GM19035 (cell line): ENCODE measurements at regions not wholly inside any gene's neighbourhood (a gene's known extent, or its start where the extent isn't known, plus 50 kb on each side); places are given as distances from the start of the nearest gene placed in this dataset.

Experiments
- ATAC-seq: cut with Tn5 transposase; IDR thresholded peaks from one replicate; pipeline ENCODE4 v1.9.1; 2021; ENCODE audit not compliant: unreplicated experiment

DNA sequence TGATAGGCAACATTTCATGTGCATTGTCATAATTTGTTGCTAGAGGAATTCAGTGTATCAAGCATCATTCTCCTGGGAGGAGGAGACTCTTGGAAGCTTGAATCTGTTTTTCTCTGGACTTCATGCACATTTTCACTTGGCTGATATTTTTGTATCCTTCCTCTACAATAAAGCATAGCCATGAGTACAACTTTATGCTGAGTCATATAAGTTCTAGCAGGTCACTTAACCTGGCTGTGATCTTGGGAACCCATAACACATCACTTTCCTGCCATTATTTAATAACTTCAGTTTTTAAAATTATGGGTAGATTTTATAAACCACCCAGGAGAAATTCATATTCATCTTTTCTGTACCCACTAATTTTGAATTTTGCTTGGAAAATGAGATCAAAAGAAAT, 203.0 kb upstream of the CD96 start:
- no peak for ATAC-seq

DNA sequence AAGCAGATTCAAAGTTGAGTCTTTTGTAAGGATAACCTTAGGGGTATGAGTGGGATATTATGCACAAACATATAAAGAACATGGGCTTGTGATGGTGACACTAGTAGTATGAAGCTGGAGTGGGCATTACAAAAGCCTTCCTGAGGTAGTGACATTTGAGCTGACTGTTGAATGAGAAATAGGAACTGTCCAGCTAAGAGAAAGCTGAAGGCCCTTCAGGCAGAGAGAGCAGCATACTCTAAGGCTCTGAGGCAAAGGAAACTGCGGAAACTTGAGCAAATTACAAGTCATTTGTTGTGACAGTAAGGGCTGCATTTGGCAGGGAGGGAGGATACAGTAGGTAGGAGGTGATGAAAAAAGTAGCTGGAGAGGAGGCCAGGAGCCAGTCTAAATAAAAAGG, 190.7 kb upstream of the CD96 start:
- no peak for ATAC-seq

DNA sequence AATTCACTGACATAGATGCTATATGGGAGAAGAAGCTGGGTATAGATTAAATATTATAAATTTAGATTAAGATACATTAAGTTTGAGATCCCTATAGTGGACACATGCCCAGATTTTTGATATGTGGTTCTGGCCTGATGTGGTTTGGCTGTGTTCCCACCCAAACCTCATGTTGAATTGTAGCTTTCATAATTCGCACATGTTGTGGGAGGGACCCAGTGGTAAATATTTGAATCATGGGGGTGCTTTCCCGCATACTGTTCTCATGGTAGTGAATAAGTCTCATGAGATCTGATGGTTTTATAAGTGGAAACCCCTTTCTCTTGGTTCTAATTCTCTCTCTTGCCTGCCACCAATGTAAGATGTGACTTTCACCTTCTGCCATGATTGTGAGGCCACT, 189.4 kb upstream of the CD96 start:
- no peak for ATAC-seq

DNA sequence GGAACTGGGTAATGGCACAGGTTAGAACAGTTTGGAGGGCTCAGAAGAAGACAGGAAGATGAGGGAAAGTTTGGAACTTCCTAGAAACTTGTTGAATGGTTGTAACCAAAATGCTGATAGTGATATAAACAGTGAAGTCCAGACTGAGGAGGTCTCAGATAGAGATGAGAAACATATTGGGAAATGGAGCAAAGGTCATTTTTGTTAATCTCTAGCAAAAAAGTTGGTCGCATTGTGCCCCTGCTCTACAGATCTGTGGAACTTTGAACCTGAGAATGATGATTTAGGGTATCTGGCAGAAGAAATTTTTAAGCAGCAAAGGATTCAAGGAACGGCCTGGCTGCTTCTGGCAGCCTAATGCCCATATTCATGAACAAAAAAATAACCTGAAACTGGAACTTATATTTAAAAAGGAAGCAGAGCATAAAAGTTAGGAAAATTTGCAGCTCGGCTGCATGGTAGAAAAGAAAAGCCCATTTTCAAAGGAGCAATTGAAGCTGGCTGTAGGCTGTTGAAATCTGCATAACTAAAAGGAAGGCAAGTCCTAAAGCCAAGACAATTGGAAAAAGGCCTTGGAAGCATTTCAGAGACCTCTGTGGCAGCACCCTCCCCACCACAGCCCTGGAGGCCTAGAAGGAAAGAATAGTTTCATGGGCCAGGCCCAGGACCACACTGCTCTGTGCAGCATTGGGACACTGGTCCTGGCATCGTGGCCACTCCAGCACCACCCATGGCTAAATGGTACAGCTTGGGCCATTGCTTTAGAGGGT, 182.6 kb upstream of the CD96 start:
- no peak for ATAC-seq

DNA sequence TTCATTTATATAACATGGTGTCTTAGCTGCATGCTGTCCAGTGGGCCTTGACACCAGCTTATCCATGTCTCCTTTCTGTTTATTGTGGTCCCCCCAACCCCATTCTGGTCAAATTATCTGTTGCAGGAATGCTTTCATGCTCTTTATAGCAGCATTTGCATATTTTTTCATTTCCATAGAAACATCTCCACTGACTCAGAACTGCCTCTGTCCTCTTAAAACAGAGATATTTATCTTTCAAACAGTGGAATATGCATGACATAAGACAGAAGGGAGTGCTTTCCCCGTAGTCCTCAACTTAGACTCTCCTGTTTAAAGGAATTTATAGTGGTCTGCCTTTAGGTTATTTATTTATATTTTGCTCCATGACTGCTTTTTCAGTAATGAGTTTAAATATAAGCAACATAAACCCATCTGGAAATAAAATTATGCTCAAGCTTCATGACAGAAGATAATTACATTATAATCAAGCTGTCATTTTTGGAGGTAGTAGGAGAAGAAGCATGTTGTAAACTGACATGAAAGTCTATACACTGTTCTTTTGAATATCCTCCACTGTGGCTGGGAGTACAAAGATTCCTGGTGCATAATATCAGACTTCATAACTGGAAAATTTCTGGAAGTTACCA, 179.5 kb upstream of the CD96 start:
- ATAC-seq, result no peak

DNA sequence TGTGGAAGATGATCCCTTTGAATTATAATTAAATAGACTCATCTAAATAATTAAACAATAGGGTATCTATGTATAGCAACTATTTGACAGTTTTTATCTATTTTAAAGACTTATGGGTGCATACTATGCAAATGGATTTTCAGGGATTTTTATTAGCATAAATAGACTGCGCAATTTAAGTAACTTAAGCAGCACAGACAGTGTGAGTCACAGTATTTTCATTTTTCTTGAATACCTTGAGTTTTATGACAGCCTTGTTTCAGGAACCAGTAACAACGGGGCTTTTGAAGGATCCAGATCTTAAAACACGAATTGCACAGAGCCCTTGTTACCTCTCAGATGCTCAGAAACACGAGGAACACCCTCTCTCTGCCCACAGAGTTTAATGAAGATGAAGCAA, 175.5 kb upstream of the CD96 start:
- no peak for ATAC-seq

DNA sequence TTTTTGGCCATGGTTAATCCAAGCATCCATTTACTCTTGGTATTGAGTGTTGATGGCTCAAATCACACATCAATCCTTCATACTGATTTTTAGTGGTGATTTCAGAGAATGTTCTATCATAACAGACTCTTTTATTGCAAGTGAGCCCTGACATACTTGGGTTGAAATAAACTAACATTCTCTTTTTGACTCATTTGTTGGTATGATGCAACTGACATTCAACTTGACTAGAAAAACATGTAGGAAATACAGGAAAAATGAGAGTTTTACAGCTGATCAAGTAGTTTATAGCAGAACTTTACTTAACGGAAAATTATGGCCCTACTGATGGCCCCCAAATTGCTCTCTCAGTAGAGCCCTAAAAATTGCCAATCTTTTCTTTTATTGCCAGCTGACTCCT, 173.9 kb upstream of the CD96 start:
- no peak for ATAC-seq

DNA sequence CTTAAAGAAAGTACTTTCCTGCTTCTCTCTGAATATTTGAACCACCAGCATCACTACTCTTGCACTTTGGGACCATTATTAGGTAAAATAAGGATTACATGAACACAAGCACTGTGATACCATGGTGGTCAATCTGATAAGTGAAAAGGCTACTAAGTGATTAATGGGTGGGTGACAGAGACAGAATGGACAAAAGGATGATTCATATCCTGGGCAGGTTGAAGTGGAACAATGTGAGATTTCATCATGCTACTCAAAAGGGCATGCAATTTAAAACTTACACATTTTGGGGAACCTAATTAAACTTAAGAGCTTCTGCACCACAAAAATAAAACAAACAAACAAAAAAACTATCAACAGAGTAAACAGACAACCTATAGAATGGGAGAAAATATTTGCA, 172.0 kb upstream of the CD96 start:
- ATAC-seq, result no peak

DNA sequence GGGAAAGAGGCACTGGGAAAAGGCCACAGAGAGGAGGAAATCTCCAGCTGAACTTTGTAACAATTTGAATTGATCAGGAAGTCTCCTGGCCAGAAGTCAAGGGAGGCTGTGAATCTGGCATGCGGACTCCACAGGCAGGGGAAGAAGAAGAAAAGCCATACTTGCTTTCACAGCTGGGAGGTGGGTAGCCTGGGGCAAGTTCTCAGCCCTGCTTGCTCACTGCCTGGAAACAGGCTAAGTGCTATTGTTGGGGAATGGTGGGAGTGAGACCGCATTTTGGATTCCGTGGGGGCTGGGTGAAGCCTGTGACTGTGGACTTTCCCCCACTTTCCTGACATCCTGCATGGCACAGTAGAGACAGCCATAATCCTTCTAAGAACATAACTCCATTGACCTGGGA, 168.8 kb upstream of the CD96 start:
- no peak for ATAC-seq

DNA sequence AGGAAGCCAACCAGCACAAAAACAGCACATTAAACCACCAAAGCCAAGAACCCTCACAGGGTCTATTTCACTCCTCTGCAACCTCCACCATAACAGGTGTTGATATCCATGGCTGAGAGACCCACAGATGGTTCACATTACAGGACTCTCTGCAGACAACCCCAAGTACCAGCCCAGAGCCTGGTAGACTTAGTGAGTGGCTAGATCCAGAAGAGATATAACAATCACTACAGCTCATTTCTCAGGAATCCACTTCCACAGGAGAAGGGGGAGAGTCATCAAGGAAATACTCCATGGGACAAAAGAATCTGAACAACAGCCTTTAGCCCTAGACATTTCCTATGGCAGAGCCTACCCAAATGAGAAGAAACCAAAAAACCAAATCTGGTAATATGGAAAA, 168.1 kb upstream of the CD96 start:
- ATAC-seq, result no peak

DNA sequence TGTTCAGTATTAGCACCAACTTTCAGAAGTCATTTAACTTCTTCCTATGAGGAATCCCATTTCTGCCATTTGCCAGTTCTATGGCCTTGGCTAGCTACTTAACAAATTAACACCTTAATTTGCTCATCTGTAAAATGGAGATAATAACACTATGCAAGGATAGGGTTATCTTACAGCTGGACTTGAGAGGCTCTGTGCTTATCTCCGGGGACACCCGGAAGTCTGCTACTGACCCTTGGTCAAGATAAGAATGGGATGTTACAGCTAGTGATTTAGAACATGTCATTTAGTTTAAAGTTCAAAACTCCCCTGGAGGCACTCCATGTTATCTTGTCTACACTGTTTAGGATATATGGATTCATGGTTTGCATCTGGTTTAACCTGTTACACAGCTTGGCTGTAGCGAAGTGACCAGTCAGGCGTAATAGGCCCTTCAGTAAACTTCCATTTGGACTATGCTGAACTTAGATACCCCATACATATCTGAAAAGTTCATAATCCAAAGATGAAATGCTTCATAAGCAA, 156.0 kb upstream of the CD96 start:
- no peak for ATAC-seq

DNA sequence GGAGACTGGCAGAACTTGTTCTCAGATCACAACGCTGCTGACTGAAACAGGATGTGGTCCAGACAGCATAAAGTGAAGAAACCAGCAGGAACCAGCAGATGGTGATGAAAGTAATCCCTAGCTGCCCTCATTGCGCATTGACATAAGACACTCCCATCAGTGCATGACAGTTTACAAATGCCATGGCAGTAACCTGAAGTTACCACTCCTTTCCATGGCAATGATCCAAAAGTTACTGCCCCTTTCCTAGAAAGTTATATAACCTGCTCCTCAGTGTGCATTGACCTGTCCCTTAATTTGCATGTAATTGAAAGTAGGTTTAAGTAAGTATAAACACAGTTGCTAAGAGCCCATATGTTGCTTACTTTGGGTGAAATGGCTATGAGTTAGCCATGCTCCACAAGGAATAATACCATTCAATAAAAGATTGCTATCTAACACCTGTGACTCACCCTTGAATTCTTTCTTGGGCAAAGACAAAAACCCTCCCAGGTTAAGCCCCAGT, 149.1 kb upstream of the CD96 start:
- ATAC-seq, result no peak

DNA sequence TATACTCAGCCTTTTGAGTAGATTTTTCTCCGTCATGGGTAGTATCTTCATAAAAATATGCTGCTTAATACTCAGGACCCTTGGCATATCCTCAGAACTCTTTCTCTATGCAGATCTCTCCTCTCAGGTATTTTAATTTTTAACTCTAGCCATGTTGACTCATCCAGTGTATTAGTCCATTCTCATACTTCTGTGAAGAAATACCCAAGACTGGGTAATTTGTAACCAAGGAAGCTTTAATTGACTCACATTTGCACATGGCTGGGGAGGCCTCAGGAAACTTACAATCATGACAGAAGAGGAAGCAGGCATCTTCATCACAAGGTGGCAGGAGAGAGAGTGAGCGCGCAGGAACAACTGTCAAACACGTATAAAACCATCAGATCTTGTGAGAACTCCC, 129.3 kb upstream of the CD96 start:
- no peak for ATAC-seq

DNA sequence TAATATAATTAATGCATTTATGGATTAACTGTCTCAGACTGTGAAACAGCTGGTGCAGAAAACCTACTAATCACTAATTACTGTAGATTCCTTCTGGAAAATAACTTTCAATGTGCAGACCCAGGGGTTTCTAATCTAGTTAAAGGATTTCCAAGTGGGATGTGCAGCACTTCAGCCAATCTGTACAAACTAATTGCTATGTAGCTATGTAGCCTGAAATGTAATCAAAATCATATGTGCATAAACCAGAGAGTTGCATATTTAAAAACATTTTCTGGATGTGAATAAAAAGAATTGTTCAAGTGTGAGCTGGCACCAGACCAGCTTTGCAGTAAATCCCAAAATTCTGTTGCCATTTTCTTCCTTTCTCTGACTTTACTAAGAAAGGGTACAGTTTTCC, 127.5 kb upstream of the CD96 start:
- ATAC-seq, result no peak

DNA sequence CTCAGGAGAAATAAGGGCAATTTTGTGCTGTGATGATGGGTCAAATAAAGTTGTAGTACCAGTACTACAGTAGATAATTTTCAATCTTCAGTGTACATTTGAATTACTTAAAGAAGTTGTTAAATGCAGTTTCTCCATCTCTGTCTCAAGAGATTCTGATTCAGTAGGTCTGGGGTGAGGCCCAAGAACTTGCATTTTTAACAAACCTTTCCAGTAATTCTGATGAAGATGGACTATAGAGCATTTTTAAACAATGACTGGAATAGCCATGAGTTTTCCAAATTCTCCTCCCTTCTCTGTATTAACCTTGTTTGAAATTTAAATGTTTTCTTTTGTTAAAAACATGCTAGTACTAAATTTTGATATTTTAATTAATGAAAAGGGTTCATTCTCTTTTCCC, 127.0 kb upstream of the CD96 start:
- no peak for ATAC-seq

DNA sequence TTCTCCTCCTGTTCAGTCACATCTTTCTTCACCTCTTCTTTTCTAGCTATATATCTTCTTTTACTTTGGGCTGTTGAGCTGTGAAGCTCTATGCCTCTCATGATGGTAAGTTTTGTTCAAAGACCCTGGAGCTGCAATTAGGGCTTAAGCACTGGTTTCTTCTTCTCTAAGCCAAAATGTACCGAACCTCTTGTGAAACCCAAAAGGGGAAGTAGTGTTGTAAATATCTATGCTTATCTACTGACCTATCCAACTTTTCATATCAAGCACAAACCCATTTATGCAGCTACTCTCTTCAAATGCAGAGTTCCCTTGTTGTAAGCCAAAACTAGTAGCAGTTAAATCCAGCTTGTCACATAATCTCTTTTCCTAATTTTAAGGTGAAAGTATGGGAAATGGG, 123.6 kb upstream of the CD96 start:
- ATAC-seq, result no peak

DNA sequence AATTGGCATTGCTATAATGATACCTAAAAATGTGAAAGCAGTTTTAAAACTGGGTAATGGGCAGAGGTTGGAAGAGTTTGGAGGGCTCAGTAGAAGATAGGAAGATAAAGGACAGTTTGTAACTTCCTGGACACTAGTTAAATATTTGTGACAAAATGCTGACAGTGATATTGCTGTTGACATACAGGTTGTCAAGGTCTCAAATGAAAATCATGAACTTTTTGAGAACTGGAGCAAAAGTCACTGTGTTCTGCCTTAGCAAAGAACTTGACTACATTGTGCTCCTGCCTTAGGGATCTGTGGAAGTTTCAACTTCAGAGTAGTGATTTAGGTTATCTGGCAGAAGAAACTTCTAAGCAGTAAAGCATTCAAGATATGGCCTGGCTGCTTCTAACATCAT, 113.7 kb upstream of the CD96 start:
- no peak for ATAC-seq

DNA sequence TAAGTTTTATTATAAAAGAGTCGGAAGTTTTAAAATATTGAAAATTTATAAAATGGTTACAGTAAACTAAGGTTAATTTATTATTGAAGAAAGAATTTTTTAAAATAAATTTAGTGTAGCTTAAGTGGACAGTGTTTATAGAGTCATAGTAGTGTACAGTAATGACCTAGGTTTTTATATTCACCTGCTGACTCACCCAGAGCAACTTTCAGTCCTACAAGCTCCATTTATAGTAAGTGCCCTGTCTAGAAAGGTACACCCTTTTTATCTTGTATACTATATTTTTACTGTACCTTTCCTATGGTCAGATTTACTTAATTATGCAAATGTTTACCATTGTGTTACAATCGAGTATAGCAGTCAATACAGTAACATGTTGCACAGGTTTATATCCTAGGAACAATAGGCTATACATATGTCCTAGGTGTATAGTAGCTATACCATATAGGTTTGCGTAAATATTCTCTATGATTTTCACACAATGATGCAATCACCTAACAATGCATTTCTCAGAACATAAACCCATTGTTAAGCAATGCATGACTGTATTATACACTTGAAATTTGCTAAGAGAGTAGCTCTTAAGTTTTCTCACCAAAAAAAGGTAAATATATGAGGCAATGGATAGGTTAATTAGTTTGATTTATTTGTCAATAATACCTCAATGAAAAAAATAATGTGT, 106.9 kb upstream of the CD96 start:
- ATAC-seq, result no peak

DNA sequence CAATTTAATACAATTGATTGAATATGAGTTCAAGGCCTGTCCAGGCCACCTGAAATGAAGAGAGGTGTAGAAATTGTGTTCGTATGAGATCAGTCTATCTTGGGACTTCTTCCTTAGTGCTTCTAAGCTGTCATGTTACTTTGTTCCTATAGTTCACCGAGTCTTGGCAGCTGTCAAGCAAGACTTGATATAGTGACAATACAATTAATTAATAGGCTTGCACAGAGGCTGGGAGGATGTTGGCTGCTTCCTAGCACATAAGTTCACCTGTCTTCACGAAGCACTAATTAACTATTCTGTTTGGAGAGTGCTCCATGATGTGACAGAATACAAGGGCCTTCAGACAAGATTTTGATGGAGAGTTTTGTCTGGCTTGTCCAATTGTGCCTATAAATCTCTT, 103.7 kb upstream of the CD96 start:
- ATAC-seq, result no peak

DNA sequence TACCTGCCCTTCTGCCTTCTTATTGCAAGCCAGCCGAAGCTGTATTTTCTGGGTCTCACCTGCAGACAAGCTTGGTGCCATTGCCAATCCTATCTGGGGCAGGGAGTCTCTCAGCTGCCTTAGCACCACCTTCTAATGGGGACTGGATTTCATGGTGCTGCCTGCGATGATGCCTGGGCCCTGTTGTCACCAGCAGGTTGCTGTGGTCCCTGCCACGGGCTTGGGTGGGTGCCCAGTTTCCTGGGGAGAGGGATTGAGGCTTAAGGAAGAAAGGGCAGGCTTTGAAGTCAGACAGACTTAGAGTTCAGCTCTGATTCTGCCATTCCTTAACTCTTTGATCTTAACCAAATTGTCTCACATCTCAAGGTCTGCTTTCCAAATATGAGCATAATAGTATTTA, 87.4 kb upstream of the CD96 start:
- no peak for ATAC-seq

DNA sequence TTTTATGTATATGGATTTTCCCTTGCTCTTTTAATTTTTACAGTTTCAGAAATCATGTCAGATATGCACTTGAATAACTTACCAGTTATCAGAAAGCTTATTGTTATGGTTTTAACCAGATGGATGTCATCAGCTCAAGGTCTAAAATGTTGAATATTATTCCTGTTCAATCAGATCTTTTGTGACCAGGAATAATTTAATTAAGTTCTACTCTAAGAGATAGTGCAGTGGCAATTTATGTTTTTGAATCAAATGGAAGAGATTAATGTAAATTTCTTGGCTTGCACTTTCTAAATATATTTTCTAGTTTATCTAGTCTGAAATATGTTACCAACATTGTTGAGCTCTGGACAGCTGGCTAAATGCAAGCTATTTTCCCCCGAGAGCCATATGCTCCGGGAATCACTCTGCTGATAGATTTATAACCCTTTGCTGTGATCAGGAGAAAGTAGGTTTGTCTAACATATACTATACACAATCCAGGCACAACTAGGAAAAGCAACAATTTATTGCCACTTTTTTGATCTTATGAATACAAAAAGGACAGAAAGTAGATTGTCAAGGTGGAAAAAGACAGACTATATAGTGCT, 76.8 kb upstream of the CD96 start:
- ATAC-seq, result no peak

DNA sequence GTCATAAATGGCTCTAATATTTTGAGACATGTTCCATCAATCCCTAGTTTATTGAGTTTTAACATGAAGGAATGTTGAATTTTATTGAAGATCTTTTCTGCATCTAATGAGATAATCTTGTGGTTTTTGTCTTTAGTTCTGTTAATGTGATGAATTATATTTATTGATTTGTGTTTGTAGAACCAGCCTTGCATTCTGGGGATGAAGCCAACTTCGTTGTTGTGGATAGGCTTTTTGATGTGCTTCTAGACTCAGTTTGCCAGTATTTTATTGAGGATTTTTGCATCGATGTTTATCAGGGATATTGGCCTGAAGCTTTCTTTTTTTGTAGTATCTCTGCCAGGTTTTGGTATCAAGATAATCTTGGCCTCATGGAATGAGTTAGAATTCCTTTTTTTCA, 72.0 kb upstream of the CD96 start:
- no peak for ATAC-seq
